ENCODE measurements at regions not wholly inside any gene's neighbourhood (a gene's known extent, or its start where the extent isn't known, plus 50 kb on each side); places are given as distances from the start of the nearest gene placed in this dataset.

DNA sequence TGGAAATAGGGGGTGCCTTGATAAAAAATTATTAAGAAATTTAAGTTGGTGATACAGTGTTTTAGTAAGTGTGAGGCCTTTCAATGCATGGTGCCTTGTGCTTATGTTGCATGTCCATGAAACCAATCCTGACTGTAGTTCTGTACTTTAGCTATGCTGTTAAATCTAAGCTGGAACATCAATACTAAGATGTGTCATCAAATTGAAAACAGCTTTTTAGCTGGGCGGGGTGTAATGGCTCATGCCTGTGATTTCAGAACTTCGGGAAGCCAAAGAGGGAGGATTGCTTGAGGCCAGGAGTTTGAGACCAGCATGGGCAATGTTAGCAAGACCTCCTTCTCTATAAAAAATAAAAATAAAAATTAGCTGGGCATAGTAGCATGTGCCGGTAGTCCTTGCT lies 930.3 kb upstream of the PCDH9 start:
- Histone ChIP-seq H3K27me3 (no peaks in the 10 kb centered on the region), H3K9me3 (no peaks in the 10 kb centered on the region), H3K4me3 (ENCODE audit: low read depth, low read length) (no peak overlapping the region), H3K36me3 (no peaks in the 10 kb centered on the region), H3K4me1 (no peaks in the 10 kb centered on the region)
- TF ChIP-seq CTCF (IDR thresholded peaks at IDR 0.05; ENCODE audit: low read depth, low read length): no peak
- DNase-seq: no peak

GRCh38 chr13:68152414-68152813 lies 922.3 kb upstream of the PCDH9 start:
- H3K4me1 ChIP-seq: peaks cover 3% of the 10 kb centered on the region
- no peak for DNase-seq
- H3K36me3 ChIP-seq: no peaks in the 10 kb centered on the region
- no peaks in the 10 kb centered on the region for H3K27me3 ChIP-seq
- no peak for TF ChIP-seq CTCF (IDR thresholded peaks at IDR 0.05; ENCODE audit: low read depth, low read length)
- H3K4me3 ChIP-seq (ENCODE audit: low read depth, low read length): no peak overlapping the region
- H3K9me3 ChIP-seq: no peaks in the 10 kb centered on the region

GRCh38 chr13:68145852-68146251 lies 915.7 kb upstream of the PCDH9 start:
- Histone ChIP-seq H3K27me3 (no peaks in the 10 kb centered on the region), H3K36me3 (no peaks in the 10 kb centered on the region), H3K9me3 (no peaks in the 10 kb centered on the region), H3K4me3 (ENCODE audit: low read depth, low read length) (no peak overlapping the region), H3K4me1 (peaks cover 3% of the 10 kb centered on the region)
- no peak for DNase-seq
- no peak for TF ChIP-seq CTCF (IDR thresholded peaks at IDR 0.05; ENCODE audit: low read depth, low read length)

DNA sequence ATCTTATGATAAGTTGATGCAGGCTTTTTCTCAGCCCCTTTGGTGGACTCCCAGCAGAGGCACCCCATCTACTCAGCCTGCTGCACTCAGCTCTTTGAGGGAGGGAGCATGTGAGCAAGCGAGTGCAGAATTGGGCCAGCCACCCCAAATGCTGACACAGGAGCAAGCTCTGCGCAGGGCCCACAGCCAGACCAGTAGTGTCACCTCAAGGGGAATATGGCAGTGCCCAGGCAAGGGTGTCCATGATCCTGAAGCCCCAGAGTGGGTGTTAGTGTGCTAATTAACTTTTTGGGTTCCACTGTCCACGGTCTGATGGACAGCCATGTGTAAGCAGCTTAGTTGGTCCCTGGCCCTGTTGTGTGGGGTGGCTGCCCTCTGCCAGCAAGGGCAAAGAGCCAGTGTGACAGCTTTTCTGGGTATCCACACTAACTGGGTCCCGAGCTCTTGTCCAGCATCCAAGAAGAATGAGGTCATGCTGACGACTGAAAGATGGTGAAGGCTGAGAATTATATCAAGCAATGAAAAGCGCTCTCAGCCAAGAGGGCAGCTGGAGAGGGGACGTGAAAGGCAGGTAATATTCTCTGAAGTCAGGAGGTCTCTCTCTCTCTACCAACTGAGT lies 898.3 kb upstream of the PCDH9 start:
- Histone ChIP-seq H3K27me3 (no peaks in the 10 kb centered on the region), H3K36me3 (no peaks in the 10 kb centered on the region), H3K4me3 (ENCODE audit: low read depth, low read length) (no peak overlapping the region), H3K4me1 (peaks cover 2% of the 10 kb centered on the region; the same call in 1 of the 2 replicates), H3K9me3 (no peaks in the 10 kb centered on the region)
- no peak for DNase-seq
- TF ChIP-seq CTCF (IDR thresholded peaks at IDR 0.05; ENCODE audit: low read depth, low read length): no peak

DNA sequence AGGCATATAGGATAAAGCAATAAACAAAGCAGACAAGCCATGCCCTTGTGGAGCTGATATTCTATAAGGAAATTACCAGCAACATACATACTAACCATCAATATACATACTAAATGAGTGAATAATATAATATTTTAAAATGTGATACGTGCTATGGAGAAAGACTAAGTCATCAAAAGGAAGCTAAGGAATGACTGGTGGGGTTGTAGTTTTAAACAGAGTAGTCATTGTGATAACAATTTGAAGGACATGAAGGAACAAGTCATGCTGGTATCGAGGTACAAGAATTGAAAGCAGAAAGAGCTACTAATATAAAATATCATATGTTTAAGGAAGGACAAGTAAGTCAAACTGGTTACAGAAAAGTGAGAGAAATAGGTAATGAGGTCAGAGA lies 894.9 kb upstream of the PCDH9 start:
- TF ChIP-seq CTCF (IDR thresholded peaks at IDR 0.05; ENCODE audit: low read depth, low read length): no peak

DNA sequence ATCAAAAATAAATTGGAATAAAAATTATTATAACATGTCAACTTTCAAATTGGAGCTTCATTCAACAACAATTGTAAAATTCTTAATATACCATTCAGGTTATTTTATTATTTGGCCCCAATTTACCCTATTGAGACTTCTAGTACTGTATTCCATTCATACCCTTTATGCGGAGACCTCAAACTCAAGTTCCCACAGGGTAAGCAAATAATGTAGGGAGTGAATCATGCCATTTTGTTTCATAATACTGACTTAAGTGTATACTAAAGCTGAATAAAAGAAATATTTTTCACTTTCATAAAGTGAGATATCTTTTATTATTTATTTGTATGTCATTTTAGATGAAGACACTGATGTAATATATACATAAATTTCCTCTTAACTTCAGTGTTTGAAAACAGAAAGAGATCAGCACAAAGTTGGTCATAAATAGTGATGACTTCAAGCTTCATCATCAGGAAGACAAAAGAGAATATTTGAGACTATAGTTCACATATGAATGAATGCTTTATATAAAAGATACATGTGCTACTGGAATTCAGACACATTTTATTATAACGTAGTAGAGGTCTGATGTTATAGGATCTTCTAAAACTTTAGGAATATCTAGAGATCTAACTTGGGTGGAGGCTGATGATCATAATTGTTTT lies 894.4 kb upstream of the PCDH9 start:
- Histone ChIP-seq H3K9me3 (no peaks in the 10 kb centered on the region), H3K36me3 (no peaks in the 10 kb centered on the region), H3K4me1 (peaks cover 2% of the 10 kb centered on the region; the same call in 1 of the 2 replicates), H3K27me3 (no peaks in the 10 kb centered on the region), H3K4me3 (ENCODE audit: low read depth, low read length) (no peak overlapping the region)
- no peak for DNase-seq
- no peak for TF ChIP-seq CTCF (IDR thresholded peaks at IDR 0.05; ENCODE audit: low read depth, low read length)

More for the DNA sequence above, 894.9 kb upstream of the PCDH9 start:
- Histone ChIP-seq H3K4me1 (peaks cover 2% of the 10 kb centered on the region; the same call in 1 of the 2 replicates), H3K4me3 (ENCODE audit: low read depth, low read length) (no peak overlapping the region), H3K9me3 (no peaks in the 10 kb centered on the region), H3K27me3 (no peaks in the 10 kb centered on the region), H3K36me3 (no peaks in the 10 kb centered on the region)
- no peak for DNase-seq
